Effector memory CD4-positive, alpha-beta T cell (primary cell): ENCODE measurements at regions not wholly inside any gene's neighbourhood (a gene's known extent, or its start where the extent isn't known, plus 50 kb on each side); places are given as distances from the start of the nearest gene placed in this dataset.

ENCODE experiments used
- DNase-seq, 3 donors: peaks; one replicate each; pipeline ENCODE4 v3.0.0-alpha.2; 2020
- H3K27ac ChIP-seq: 2 replicates; pipeline ENCODE4 v1.7.0; 2013; ENCODE audit warnings: mild to moderate bottlenecking, low read length, moderate library complexity; ENCODE audit not compliant: insufficient read depth, poor library complexity, severe bottlenecking
- H3K27me3 ChIP-seq: replicated peaks from 2 replicates; pipeline ENCODE4 v1.7.0; 2013; ENCODE audit warnings: mild to moderate bottlenecking, low read length; ENCODE audit not compliant: insufficient read depth, control insufficient read depth, poor library complexity, severe bottlenecking
- H3K36me3 ChIP-seq: 2 replicates; pipeline ENCODE4 v1.7.0; 2013; ENCODE audit warnings: mild to moderate bottlenecking, low read length, moderate library complexity; ENCODE audit not compliant: control insufficient read depth, insufficient read depth
- H3K4me1 ChIP-seq: 2 replicates; pipeline ENCODE4 v1.7.0; 2013; ENCODE audit warnings: low read length, mild to moderate bottlenecking; ENCODE audit not compliant: control insufficient read depth, insufficient read depth, poor library complexity, severe bottlenecking
- H3K4me3 ChIP-seq: 2 replicates; pipeline ENCODE4 v1.7.0; 2013; ENCODE audit warnings: low read length, low read depth, mild to moderate bottlenecking; ENCODE audit not compliant: insufficient read depth, poor library complexity, severe bottlenecking
- H3K9me3 ChIP-seq: 2 replicates; pipeline ENCODE4 v1.7.0; 2013; ENCODE audit warnings: mild to moderate bottlenecking, low read length, moderate library complexity; ENCODE audit not compliant: control insufficient read depth

DNA sequence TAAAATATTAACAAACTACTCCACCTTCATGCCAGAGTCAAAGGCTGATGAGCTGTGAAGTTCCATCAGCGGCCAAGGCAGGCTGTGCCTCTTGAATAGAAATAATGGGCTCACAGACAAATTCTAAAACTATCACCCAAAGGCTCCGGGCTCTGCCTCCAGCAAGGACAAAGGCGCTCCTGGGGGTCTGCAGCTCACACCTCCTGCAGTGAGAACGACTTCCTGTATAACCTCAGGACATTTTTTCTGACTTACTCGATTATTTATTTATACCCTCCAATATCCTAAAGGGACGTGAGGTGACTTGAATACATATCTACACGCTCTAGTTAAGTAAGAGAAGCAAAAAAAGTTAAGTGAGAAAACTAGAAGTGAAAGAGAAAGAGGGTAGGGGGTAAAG is 500.7 kb downstream of the CCSER2 start:
- Histone ChIP-seq H3K4me1 (no peaks in the 10 kb centered on the region), H3K4me3 (no peak overlapping the region), H3K9me3 (no peaks in the 10 kb centered on the region), H3K27ac (no peak overlapping the region), H3K36me3 (no peaks in the 10 kb centered on the region), H3K27me3 (no peaks in the 10 kb centered on the region)
- DNase-seq, result no peak

DNA sequence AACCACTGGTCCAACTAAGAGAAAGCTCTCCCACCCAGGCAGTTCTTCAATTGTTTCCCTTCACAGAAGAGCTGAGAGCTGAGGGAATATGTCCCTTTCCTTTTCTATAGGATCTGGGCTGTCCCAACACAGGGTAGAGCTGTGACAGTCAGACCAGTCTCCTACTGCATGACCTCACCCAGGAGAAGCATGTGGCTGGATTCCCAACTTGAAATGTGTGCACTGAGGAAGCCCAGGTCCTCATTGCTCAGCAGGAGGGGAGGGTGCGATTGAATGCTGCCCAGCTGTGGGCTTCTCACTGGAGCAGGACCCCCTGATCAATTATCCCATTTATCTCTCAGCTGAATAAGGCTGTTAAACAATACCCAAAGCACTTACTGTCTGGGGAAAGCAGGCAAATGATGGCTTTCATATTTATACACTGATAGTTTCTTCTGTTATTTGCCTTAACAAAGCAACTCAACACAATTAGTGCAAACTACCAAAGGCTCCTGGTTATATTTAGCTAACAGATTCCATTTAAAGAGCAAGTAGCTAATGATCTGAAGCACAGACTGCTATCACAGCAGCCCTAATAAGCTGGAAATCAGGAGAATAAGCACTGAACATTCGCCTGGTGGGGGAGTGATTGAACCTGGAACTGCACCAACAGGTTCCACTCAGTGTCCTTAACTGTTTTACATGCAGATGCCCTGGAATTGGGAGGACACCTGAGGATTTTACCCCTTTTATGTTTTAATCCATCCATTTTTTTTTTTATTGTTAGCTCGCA is 508.8 kb downstream of the CCSER2 start:
- H3K4me3 ChIP-seq, result no peak overlapping the region
- H3K9me3 ChIP-seq, result no peaks in the 10 kb centered on the region
- H3K36me3 ChIP-seq, result no peaks in the 10 kb centered on the region
- H3K27ac ChIP-seq, result no peak overlapping the region
- no peaks in the 10 kb centered on the region for H3K27me3 ChIP-seq
- no peaks in the 10 kb centered on the region for H3K4me1 ChIP-seq
- DNase-seq, result no peak

DNA sequence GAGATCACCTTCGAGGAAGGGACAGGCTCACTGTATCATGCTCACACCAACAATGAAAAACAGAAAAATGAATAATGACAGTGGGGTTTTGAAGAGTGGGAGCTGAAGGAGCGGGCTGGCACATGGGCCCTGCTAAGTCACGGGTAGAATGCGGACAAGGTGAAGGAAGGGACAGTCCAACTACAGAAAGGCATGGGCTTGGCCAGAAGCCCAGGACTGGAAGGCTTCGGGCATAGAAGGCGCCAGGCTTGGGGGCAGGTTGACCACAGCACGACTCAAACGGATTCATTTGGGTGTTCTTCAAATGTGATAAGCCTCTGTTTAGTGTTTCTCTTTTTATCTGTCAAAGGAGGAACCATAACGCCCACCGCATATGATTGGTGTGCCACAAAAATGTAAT is 509.5 kb downstream of the CCSER2 start:
- Histone ChIP-seq H3K27ac (no peak overlapping the region), H3K36me3 (no peaks in the 10 kb centered on the region), H3K27me3 (no peaks in the 10 kb centered on the region), H3K9me3 (no peaks in the 10 kb centered on the region), H3K4me1 (no peaks in the 10 kb centered on the region), H3K4me3 (no peak overlapping the region)
- no peak for DNase-seq

DNA sequence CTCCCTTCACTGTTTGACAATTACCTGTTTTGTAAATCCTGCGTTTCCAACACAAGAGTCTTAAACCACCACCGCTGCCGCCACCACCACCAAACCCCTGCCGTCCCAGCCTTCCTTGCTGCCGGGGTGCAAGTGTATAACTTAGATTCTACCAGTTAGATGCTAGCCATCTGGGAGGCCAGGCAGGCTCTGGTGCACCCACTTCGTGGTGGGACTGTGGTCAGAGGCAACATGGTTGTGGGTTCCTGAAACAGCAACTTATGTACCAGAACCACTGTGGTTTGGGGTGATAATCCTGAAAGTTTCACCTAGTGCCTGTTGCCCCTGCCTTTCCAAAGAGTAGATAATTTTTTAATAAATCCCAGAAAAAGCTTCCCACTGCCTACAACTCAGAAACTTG is 510.5 kb downstream of the CCSER2 start:
- no peak overlapping the region for H3K27ac ChIP-seq
- no peaks in the 10 kb centered on the region for H3K27me3 ChIP-seq
- no peaks in the 10 kb centered on the region for H3K4me1 ChIP-seq
- H3K4me3 ChIP-seq, result no peak overlapping the region
- DNase-seq, result no peak
- no peaks in the 10 kb centered on the region for H3K36me3 ChIP-seq
- H3K9me3 ChIP-seq, result no peaks in the 10 kb centered on the region

DNA sequence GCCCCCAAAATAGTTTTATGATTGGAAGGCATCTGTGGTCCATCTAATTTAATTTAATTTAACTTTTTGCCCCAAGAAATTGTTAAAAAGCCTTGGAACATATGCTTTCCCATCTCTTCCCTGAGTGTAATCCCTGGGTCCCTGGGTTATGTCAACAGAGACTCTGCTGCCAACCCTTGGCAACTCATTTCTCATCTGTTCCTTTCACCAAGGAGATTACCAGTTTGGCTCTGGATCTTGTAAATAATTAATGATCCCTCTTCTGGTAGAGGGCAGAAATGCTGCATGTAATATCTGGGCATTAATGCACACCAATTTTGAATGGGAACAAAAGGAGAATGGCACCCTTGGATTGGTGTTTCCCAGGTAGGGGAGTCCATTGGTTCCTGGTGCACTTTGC is 514.2 kb downstream of the CCSER2 start:
- Histone ChIP-seq H3K27me3 (no peaks in the 10 kb centered on the region), H3K36me3 (no peaks in the 10 kb centered on the region), H3K4me1 (no peaks in the 10 kb centered on the region), H3K4me3 (no peak overlapping the region), H3K27ac (no peak overlapping the region), H3K9me3 (no peaks in the 10 kb centered on the region)
- DNase-seq, result no peak

GRCh38 chr10:84844461-84844860 is 516.1 kb downstream of the CCSER2 start:
- Histone ChIP-seq H3K36me3 (no peaks in the 10 kb centered on the region), H3K4me1 (no peaks in the 10 kb centered on the region), H3K4me3 (no peak overlapping the region), H3K27me3 (no peaks in the 10 kb centered on the region), H3K27ac (no peak overlapping the region), H3K9me3 (no peaks in the 10 kb centered on the region)
- no peak for DNase-seq

DNA sequence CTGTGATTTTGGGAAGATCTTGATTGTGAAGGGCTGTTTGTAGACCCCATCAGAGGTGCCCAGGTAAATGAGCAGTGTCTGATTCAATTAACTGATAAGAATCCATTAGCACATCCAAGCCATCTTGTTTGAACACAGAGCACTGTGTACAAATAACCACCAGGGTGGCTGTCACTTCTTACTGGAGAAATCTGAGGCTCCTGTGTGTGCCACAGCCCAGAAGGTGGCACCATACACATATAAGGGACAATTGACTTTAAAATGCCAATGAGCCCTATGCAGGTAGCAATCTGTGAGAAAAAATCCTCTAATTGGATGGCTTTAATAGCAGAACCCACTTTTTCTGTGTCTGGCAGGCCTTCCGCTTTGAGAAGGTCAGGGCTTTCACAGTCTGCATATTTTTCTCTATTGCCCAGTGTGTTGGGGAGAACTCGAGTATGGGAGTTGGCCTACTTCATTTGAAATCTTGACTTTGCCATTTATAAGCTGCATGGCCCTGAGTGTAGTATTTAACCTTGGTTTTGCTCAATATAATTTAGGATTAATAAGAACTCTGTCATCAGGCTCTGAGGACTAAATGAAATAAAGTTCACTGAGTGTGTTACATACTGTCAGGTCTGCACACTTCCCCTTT is 517.4 kb downstream of the CCSER2 start:
- no peaks in the 10 kb centered on the region for H3K4me1 ChIP-seq
- DNase-seq, result no peak
- H3K9me3 ChIP-seq, result no peaks in the 10 kb centered on the region
- H3K27ac ChIP-seq, result no peak overlapping the region
- no peaks in the 10 kb centered on the region for H3K27me3 ChIP-seq
- H3K36me3 ChIP-seq, result no peaks in the 10 kb centered on the region
- no peak overlapping the region for H3K4me3 ChIP-seq

DNA sequence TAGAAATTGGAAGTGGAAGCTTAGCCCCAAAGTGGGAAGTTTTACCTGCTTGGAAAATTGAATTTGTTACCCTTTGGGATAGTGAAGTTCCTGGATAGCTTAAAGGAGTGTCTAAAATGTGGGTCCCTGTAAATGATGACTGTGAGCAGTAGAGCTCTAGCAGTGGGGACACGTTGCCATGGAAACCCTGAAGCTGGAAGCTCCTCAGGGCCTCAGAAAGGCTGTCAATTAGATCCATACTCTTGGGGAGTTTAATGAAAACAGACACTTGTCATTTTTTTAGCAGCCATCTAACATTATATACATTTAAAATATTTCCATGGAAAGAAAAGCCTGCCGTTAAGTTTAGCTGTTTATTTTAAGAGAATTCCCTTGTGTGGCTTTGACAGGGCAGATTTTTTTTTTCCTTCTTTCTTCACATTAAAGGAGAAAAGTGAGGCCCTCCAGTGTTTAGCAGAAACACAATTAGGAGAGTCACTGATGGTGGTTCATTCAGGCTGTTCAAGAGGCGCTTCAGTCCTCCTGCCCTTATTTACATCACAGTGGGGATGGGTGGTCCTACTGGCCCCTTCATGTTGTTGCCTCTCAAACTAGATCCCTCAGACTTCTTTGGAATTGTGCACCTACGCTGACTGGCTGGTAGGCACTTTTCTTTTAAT is 518.4 kb downstream of the CCSER2 start:
- Histone ChIP-seq H3K36me3 (no peaks in the 10 kb centered on the region), H3K27ac (no peak overlapping the region), H3K9me3 (no peaks in the 10 kb centered on the region), H3K4me1 (no peaks in the 10 kb centered on the region), H3K4me3 (no peak overlapping the region), H3K27me3 (no peaks in the 10 kb centered on the region)
- no peak for DNase-seq

- Histone ChIP-seq H3K4me3 (no peak overlapping the region), H3K9me3 (no peaks in the 10 kb centered on the region), H3K36me3 (no peaks in the 10 kb centered on the region), H3K27ac (no peak overlapping the region), H3K27me3 (no peaks in the 10 kb centered on the region), H3K4me1 (no peaks in the 10 kb centered on the region)
- DNase-seq, result no peak
Measured at GRCh38 chr10:84848967-84849366, 520.6 kb downstream of the CCSER2 start.

- Histone ChIP-seq H3K27ac (no peak overlapping the region), H3K9me3 (no peaks in the 10 kb centered on the region), H3K27me3 (no peaks in the 10 kb centered on the region), H3K4me1 (no peaks in the 10 kb centered on the region), H3K36me3 (no peaks in the 10 kb centered on the region), H3K4me3 (no peak overlapping the region)
- DNase-seq, result no peak
Measured at GRCh38 chr10:84850826-84851225, 522.4 kb downstream of the CCSER2 start.
